GM12874 (cell line): ENCODE measurements at regions not wholly inside any gene's neighbourhood (a gene's known extent, or its start where the extent isn't known, plus 50 kb on each side); places are given as distances from the start of the nearest gene placed in this dataset.

ENCODE experiments used
- TF ChIP-seq, protein P1 (sequence below): IDR thresholded peaks from 2 replicates; pipeline ENCODE4 v1.5.1; 2011; ENCODE audit warnings: low read depth, mild to moderate bottlenecking, control low read depth, low read length, moderate library complexity; ENCODE audit not compliant: insufficient read depth

GRCh38 chr7:136495081-136495480 lies 373.4 kb upstream of the CHRM2 start:
- TF ChIP-seq, protein P1, sequence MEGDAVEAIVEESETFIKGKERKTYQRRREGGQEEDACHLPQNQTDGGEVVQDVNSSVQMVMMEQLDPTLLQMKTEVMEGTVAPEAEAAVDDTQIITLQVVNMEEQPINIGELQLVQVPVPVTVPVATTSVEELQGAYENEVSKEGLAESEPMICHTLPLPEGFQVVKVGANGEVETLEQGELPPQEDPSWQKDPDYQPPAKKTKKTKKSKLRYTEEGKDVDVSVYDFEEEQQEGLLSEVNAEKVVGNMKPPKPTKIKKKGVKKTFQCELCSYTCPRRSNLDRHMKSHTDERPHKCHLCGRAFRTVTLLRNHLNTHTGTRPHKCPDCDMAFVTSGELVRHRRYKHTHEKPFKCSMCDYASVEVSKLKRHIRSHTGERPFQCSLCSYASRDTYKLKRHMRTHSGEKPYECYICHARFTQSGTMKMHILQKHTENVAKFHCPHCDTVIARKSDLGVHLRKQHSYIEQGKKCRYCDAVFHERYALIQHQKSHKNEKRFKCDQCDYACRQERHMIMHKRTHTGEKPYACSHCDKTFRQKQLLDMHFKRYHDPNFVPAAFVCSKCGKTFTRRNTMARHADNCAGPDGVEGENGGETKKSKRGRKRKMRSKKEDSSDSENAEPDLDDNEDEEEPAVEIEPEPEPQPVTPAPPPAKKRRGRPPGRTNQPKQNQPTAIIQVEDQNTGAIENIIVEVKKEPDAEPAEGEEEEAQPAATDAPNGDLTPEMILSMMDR = no peak

DNA sequence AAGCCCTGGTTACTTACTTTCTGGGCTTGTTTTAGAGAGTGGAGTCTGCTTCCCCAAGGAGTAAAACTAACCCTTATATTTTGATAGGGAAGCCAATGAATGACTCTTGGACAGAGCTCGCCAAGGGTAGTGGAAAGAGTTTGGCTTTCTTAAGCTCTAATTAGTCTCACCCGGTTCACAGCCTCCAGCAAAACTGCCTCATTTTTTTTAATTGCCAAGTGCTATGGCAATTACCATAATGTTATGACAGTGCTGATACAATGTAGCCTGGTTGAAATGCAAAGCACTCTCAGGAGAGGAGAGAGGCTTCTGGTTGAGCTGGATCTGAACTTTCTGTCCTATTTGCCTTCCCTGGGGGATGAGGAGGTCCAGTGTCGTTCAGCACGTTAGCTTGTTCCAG lies 376.1 kb upstream of the CHRM2 start:
- TF ChIP-seq, protein P1 = no peak

DNA sequence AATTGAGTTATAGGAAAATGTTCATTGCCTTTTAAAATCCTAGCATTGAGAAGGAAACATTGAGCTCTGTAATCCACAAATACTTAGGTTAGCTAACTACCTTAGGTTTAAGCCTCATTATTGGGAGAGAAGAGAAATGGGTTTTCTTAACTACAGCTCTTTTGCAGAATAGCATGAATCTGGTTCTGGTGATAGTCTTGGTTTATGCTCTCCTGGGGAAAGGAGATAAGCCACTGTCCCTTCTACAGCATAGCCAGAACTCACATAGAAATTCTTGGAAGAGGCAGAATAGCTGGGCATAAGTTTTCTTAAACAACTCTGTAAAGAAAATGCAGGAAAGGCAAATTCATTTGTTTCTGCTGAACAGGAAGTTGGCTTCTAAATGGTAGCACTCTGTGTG lies 378.6 kb upstream of the CHRM2 start:
- TF ChIP-seq, protein P1 = no peak

DNA sequence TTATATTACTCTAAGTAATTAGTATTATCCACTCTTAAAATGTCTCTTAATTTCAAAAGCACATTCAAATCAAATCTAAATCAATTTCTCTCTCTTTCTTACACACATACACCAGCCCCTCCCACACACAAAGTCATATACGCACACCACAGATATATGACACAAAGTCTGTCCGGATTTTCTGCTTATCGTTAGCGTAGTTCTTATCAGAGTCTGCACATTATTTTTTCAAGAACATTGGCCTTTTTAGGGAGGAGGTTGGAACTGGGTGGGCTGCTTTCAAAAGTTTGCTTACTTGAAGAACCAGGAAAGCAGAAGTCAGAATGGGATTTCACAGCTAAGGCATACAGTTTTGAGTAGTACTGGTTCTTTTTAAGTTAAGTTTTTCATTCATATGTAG lies 387.6 kb upstream of the CHRM2 start:
- TF ChIP-seq, protein P1 = no peak

DNA sequence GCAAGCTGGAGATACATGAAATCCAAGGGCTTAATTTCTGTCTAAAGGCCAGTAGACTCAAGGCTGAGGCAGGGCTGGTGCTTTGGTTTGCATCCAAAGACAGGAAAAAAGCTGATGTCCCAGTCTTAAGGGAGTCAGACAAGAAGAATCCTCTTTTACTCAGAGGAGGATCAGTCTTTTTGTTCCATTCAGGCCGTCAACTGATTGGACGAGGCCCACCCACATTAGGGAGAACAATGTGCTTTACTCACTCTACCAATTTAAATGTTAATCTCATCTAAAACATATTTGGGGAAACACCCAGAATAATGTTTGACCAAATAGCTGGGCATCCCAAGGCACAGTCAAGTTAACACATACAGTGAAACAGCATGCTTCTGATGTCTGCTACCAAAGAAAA lies 388.5 kb upstream of the CHRM2 start:
- TF ChIP-seq, protein P1 = no peak

- TF ChIP-seq, protein P1 = no peak
These were observed 398.3 kb upstream of the CHRM2 start for GRCh38 chr7:136470179-136470578.

- TF ChIP-seq, protein P1 = no peak
These were observed 415.5 kb upstream of the CHRM2 start for GRCh38 chr7:136452949-136453348.

DNA sequence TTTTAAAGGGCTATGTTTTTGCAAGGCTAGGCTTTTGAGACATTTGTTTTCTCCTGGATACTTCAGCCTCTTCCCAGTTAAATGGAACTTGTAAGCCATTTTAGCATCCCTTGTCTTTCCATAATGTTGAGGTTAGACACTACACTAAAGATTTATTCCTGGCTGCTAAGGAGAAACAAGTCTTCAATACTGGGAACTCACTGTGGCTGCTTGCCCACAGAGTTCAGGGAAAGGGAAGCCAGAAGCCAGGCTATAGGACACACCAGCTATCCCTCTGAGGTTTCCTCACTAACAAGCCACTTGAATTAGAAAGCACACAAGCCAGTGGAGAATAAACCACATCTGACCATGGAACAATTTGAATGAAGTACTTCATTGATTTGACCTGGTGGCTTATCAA lies 421.7 kb upstream of the CHRM2 start:
- TF ChIP-seq, protein P1 = no peak
